ENCODE measurements at regions not wholly inside any gene's neighbourhood (a gene's known extent, or its start where the extent isn't known, plus 50 kb on each side); places are given as distances from the start of the nearest gene placed in this dataset.
"Not testable (repeated sequence)": the region's sequence is repeated elsewhere in the genome, so short reads cannot be mapped to it uniquely, and the experiment has no call there.

GRCh38 chr5:52134013-52134650 is 653.6 kb upstream of the ITGA1 start:
- no peak for DNase-seq (ENCODE audit: low read depth)
- no peak overlapping the region for H3K4me3 ChIP-seq (ENCODE audit: low read depth, low read length)
- no peak for TF ChIP-seq CTCF (IDR thresholded peaks at IDR 0.05; ENCODE audit: insufficient read depth, low read depth, low read length, missing control alignments)

- H3K4me3 ChIP-seq (ENCODE audit: low read depth, low read length), result no peak overlapping the region
- no peak for DNase-seq (ENCODE audit: low read depth)
- TF ChIP-seq CTCF (IDR thresholded peaks at IDR 0.05; ENCODE audit: insufficient read depth, low read depth, low read length, missing control alignments), result no peak
These were observed 647.7 kb upstream of the ITGA1 start for GRCh38 chr5:52139888-52140615.

- H3K4me3 ChIP-seq (ENCODE audit: low read depth, low read length), result no peak overlapping the region
- no peak for DNase-seq (ENCODE audit: low read depth)
- TF ChIP-seq CTCF (IDR thresholded peaks at IDR 0.05; ENCODE audit: insufficient read depth, low read depth, low read length, missing control alignments), result no peak
These were observed 639.0 kb upstream of the ITGA1 start for GRCh38 chr5:52148679-52149078.

GRCh38 chr5:52150501-52150900 is 637.2 kb upstream of the ITGA1 start:
- no peak for DNase-seq (ENCODE audit: low read depth)
- no peak overlapping the region for H3K4me3 ChIP-seq (ENCODE audit: low read depth, low read length)
- TF ChIP-seq CTCF (IDR thresholded peaks at IDR 0.05; ENCODE audit: insufficient read depth, low read depth, low read length, missing control alignments), result no peak

- DNase-seq (ENCODE audit: low read depth), result peak; percentile 49
- H3K4me3 ChIP-seq (ENCODE audit: low read depth, low read length), result not testable (repeated sequence)
These were observed 630.9 kb upstream of the ITGA1 start for GRCh38 chr5:52156809-52157208.

GRCh38 chr5:52165806-52166205 is 621.9 kb upstream of the ITGA1 start:
- H3K4me3 ChIP-seq (ENCODE audit: low read depth, low read length); DNase-seq (ENCODE audit: low read depth): not testable (repeated sequence)

- DNase-seq (ENCODE audit: low read depth), result no peak
- H3K4me3 ChIP-seq (ENCODE audit: low read depth, low read length), result no peak overlapping the region
- TF ChIP-seq CTCF (IDR thresholded peaks at IDR 0.05; ENCODE audit: insufficient read depth, low read depth, low read length, missing control alignments), result no peak
These were observed 614.6 kb upstream of the ITGA1 start for GRCh38 chr5:52173133-52173532.

- TF ChIP-seq CTCF (IDR thresholded peaks at IDR 0.05; ENCODE audit: insufficient read depth, low read depth, low read length, missing control alignments), result no peak
- DNase-seq (ENCODE audit: low read depth), result no peak
- no peak overlapping the region for H3K4me3 ChIP-seq (ENCODE audit: low read depth, low read length)
These were observed 610.5 kb upstream of the ITGA1 start for GRCh38 chr5:52177193-52177592.

All from GM12865 (cell line).